OCI-LY3 (cell line): ENCODE measurements at regions not wholly inside any gene's neighbourhood (a gene's known extent, or its start where the extent isn't known, plus 50 kb on each side); places are given as distances from the start of the nearest gene placed in this dataset.

ENCODE experiments used
- CTCF ChIP-seq: fragments of 200-600, 300-600 bp; sonication (generic); IDR thresholded peaks from 2 replicates; pipeline ENCODE4 v1.5.1; 2014; ENCODE audit warnings: antibody characterized with exemption, low read length, low read depth
- EZH2phosphoT487 ChIP-seq: fragments of 200-600 bp; shearing (Covaris generic); IDR thresholded peaks from 2 replicates; pipeline ENCODE4 v1.6.1; 2018; ENCODE audit warnings: antibody characterized with exemption, mixed run types, low read depth

DNA sequence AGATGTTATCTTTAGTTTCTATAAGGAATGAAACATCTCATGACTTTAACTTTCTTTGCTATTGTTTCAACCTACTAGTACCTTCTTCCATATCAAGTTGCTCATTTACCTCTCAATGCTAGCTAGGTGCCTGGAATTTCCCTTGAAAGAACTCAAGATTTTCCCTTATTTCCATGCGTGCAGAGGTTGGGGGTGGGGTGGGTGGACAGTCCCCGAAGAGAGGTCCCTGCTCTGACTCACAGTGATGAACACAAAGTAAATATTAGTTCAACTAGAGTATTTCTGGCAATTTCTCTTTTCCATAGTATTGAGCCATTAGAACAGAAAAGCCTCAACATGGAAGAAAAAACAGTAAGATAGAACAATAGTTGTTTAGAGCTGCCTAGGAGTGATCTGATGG, 239.0 kb upstream of the ZP4 start:
- TF ChIP-seq CTCF (no peak), EZH2phosphoT487 (no peak)
